Osteoblast (primary cell): ENCODE measurements at regions not wholly inside any gene's neighbourhood (a gene's known extent, or its start where the extent isn't known, plus 50 kb on each side); places are given as distances from the start of the nearest gene placed in this dataset.

Experiments
- DNase-seq: peaks from one replicate; pipeline ENCODE4 v3.0.0; 2011; ENCODE audit warnings: low spot score, mixed read lengths; ENCODE audit not compliant: insufficient read length; ENCODE audit errors: missing footprints
- H2AFZ ChIP-seq: 2 replicates; pipeline ENCODE4 v1.6.0; 2011; ENCODE audit warnings: mild to moderate bottlenecking, low read length
- H3K27ac ChIP-seq: 2 replicates; pipeline ENCODE4 v1.5.1; 2011; ENCODE audit warnings: mild to moderate bottlenecking, low read depth, low read length, moderate library complexity
- H3K27me3 ChIP-seq: 2 replicates; pipeline ENCODE4 v1.6.0; 2012; ENCODE audit warnings: mild to moderate bottlenecking, control low read depth, inconsistent platforms, low read length, moderate library complexity; ENCODE audit not compliant: insufficient read depth
- H3K36me3 ChIP-seq: 2 replicates; pipeline ENCODE4 v1.5.1; 2011; ENCODE audit warnings: mild to moderate bottlenecking, low read length, control low read depth, moderate library complexity; ENCODE audit not compliant: insufficient read depth
- H3K4me1 ChIP-seq: 2 replicates; pipeline ENCODE4 v1.5.1; 2011; ENCODE audit warnings: mild to moderate bottlenecking, low read length, control low read depth, moderate library complexity; ENCODE audit not compliant: insufficient read depth
- H3K4me2 ChIP-seq: 2 replicates; pipeline ENCODE4 v1.6.0; 2011; ENCODE audit warnings: mild to moderate bottlenecking, low read length; ENCODE audit not compliant: insufficient read depth
- H3K4me3 ChIP-seq: fragments of 200-600 bp; sonication (generic); 3 replicates; pipeline ENCODE4 v1.5.1; 2012; ENCODE audit warnings: mild to moderate bottlenecking, low read length, inconsistent platforms; ENCODE audit not compliant: insufficient read depth
- H3K79me2 ChIP-seq: 2 replicates; pipeline ENCODE4 v1.6.0; 2012; ENCODE audit warnings: mild to moderate bottlenecking, low read length, control low read depth, inconsistent platforms; ENCODE audit not compliant: insufficient read depth
- H3K9me3 ChIP-seq: 2 replicates; pipeline ENCODE4 v1.5.1; 2011; ENCODE audit warnings: low read depth, low read length, control low read depth
- H4K20me1 ChIP-seq: 2 replicates; pipeline ENCODE4 v1.6.0; 2012; ENCODE audit warnings: mild to moderate bottlenecking, low read length, control low read depth; ENCODE audit not compliant: insufficient read depth
- CTCF ChIP-seq: IDR thresholded peaks from 2 replicates; pipeline ENCODE4 v1.5.1; 2011; ENCODE audit warnings: mild to moderate bottlenecking, low read depth, low read length, moderate library complexity; ENCODE audit errors: extremely low read depth

GRCh38 chr4:94000559-94000958, 172.0 kb downstream of the ATOH1 start:
- Histone ChIP-seq H3K4me3 (no peak overlapping the region), H3K79me2 (no peaks in the 10 kb centered on the region), H3K27ac (no peak overlapping the region), H4K20me1 (no peaks in the 10 kb centered on the region), H3K4me1 (no peaks in the 10 kb centered on the region), H2AFZ (no peak overlapping the region), H3K27me3 (no peaks in the 10 kb centered on the region), H3K9me3 (no peaks in the 10 kb centered on the region), H3K36me3 (no peaks in the 10 kb centered on the region), H3K4me2 (no peak overlapping the region)
- no peak for TF ChIP-seq CTCF
- no peak for DNase-seq

- no peaks in the 10 kb centered on the region for H3K9me3 ChIP-seq
- H3K27me3 ChIP-seq, result no peaks in the 10 kb centered on the region
- no peak overlapping the region for H3K27ac ChIP-seq
- no peaks in the 10 kb centered on the region for H4K20me1 ChIP-seq
- H3K79me2 ChIP-seq, result no peaks in the 10 kb centered on the region
- no peaks in the 10 kb centered on the region for H3K36me3 ChIP-seq
- TF ChIP-seq CTCF, result no peak
- H3K4me3 ChIP-seq, result no peak overlapping the region
- DNase-seq, result no peak
- H3K4me2 ChIP-seq, result no peak overlapping the region
- no peaks in the 10 kb centered on the region for H3K4me1 ChIP-seq
- H2AFZ ChIP-seq, result no peak overlapping the region
Measured at GRCh38 chr4:94006932-94007331, 178.4 kb downstream of the ATOH1 start.

GRCh38 chr4:94011190-94011589, 182.6 kb downstream of the ATOH1 start:
- no peak overlapping the region for H3K27ac ChIP-seq
- TF ChIP-seq CTCF, result no peak
- no peak for DNase-seq
- no peaks in the 10 kb centered on the region for H3K9me3 ChIP-seq
- no peaks in the 10 kb centered on the region for H3K36me3 ChIP-seq
- no peak overlapping the region for H3K4me3 ChIP-seq
- no peaks in the 10 kb centered on the region for H3K79me2 ChIP-seq
- no peaks in the 10 kb centered on the region for H4K20me1 ChIP-seq
- H3K4me1 ChIP-seq, result no peaks in the 10 kb centered on the region
- H3K27me3 ChIP-seq, result no peaks in the 10 kb centered on the region
- no peak overlapping the region for H3K4me2 ChIP-seq
- H2AFZ ChIP-seq, result no peak overlapping the region

- Histone ChIP-seq H2AFZ (no peak overlapping the region), H3K4me3 (no peak overlapping the region), H3K4me1 (no peaks in the 10 kb centered on the region), H4K20me1 (no peaks in the 10 kb centered on the region), H3K27me3 (no peaks in the 10 kb centered on the region), H3K4me2 (no peak overlapping the region), H3K27ac (no peak overlapping the region), H3K79me2 (no peaks in the 10 kb centered on the region), H3K9me3 (no peaks in the 10 kb centered on the region), H3K36me3 (no peaks in the 10 kb centered on the region)
- DNase-seq, result no peak
- no peak for TF ChIP-seq CTCF
Measured at GRCh38 chr4:94014484-94015136, 186.1 kb downstream of the ATOH1 start.
